DOHH2 (cell line): ENCODE measurements at regions not wholly inside any gene's neighbourhood (a gene's known extent, or its start where the extent isn't known, plus 50 kb on each side); places are given as distances from the start of the nearest gene placed in this dataset.
"Not testable (repeated sequence)": the region's sequence is repeated elsewhere in the genome, so short reads cannot be mapped to it uniquely, and the experiment has no call there.

Experiments
- H3F3A ChIP-seq: fragments of 200-600 bp; sonication (generic), shearing (Covaris generic); 2 replicates; pipeline ENCODE4 v1.6.0; 2016; ENCODE audit warnings: antibody characterized with exemption, mild to moderate bottlenecking; ENCODE audit not compliant: control insufficient read depth, insufficient read depth
- H3K27ac ChIP-seq: fragments of 200-600 bp; sonication (generic); 2 replicates; pipeline ENCODE4 v1.5.1; 2014; ENCODE audit warnings: low read depth, mild to moderate bottlenecking, low read length, moderate library complexity
- H3K27me3 ChIP-seq: fragments of 200-600 bp; sonication (generic); 2 replicates; pipeline ENCODE4 v1.6.1; 2014; ENCODE audit warnings: mild to moderate bottlenecking, low read length, mixed read lengths; ENCODE audit not compliant: control insufficient read depth
- H3K36me3 ChIP-seq: fragments of 200-600 bp; sonication (generic); 2 replicates; pipeline ENCODE4 v1.6.1; 2014; ENCODE audit warnings: mild to moderate bottlenecking, low read length, moderate library complexity, mixed read lengths; ENCODE audit not compliant: control insufficient read depth
- H3K4me1 ChIP-seq: fragments of 200-600 bp; sonication (generic); 2 replicates; pipeline ENCODE4 v1.6.1; 2014; ENCODE audit warnings: mild to moderate bottlenecking, low read length, mixed read lengths; ENCODE audit not compliant: control insufficient read depth
- H3K4me2 ChIP-seq: fragments of 200-600 bp; sonication (generic); 2 replicates; pipeline ENCODE4 v1.6.0; 2014; ENCODE audit warnings: mild to moderate bottlenecking, low read length, moderate library complexity
- H3K4me3 ChIP-seq: fragments of 200-600 bp; sonication (generic); 2 replicates; pipeline ENCODE4 v1.5.1; 2014; ENCODE audit warnings: mild to moderate bottlenecking, low read length, mixed read lengths
- H3K79me2 ChIP-seq: fragments of 200-600 bp; sonication (generic); 2 replicates; pipeline ENCODE4 v1.6.1; 2014; ENCODE audit warnings: mild to moderate bottlenecking, low read length, mixed read lengths; ENCODE audit not compliant: control insufficient read depth
- H3K9me2 ChIP-seq: fragments of 200-600 bp; sonication (generic); replicated peaks from 2 replicates; pipeline ENCODE4 v1.6.1; 2014; ENCODE audit warnings: mild to moderate bottlenecking, low read length, mixed read lengths; ENCODE audit not compliant: control insufficient read depth
- H3K9me3 ChIP-seq: fragments of 200-600 bp; sonication (generic); 2 replicates; pipeline ENCODE4 v1.6.1; 2014; ENCODE audit warnings: antibody characterized with exemption, low read length, mixed read lengths; ENCODE audit not compliant: control insufficient read depth, insufficient read depth
- H4K20me1 ChIP-seq: fragments of 200-600 bp; sonication (generic); 2 replicates; pipeline ENCODE4 v1.6.0; 2014; ENCODE audit warnings: low read depth, mild to moderate bottlenecking, antibody characterized with exemption, low read length, moderate library complexity; ENCODE audit not compliant: control insufficient read depth, insufficient read depth
- EZH2phosphoT487 ChIP-seq: fragments of 200-600 bp; sonication (generic); IDR thresholded peaks from 2 replicates; pipeline ENCODE4 v1.6.1; 2017; ENCODE audit warnings: borderline replicate concordance, mild to moderate bottlenecking, antibody characterized with exemption, low read length, moderate library complexity, mixed read lengths
- TF ChIP-seq, protein P1 (sequence below): fragments of 200-600 bp; sonication (generic); IDR thresholded peaks from one replicate; pipeline ENCODE4 v1.5.1; 2014; ENCODE audit warnings: antibody characterized with exemption, mild to moderate bottlenecking, low read depth, low read length; ENCODE audit not compliant: poor library complexity, severe bottlenecking

GRCh38 chr10:52949899-52950298 is 177.3 kb upstream of the MBL2 start:
- H3K9me3 ChIP-seq: no peaks in the 10 kb centered on the region
- H4K20me1 ChIP-seq: no peaks in the 10 kb centered on the region
- TF ChIP-seq, protein P1, sequence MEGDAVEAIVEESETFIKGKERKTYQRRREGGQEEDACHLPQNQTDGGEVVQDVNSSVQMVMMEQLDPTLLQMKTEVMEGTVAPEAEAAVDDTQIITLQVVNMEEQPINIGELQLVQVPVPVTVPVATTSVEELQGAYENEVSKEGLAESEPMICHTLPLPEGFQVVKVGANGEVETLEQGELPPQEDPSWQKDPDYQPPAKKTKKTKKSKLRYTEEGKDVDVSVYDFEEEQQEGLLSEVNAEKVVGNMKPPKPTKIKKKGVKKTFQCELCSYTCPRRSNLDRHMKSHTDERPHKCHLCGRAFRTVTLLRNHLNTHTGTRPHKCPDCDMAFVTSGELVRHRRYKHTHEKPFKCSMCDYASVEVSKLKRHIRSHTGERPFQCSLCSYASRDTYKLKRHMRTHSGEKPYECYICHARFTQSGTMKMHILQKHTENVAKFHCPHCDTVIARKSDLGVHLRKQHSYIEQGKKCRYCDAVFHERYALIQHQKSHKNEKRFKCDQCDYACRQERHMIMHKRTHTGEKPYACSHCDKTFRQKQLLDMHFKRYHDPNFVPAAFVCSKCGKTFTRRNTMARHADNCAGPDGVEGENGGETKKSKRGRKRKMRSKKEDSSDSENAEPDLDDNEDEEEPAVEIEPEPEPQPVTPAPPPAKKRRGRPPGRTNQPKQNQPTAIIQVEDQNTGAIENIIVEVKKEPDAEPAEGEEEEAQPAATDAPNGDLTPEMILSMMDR: no peak
- TF ChIP-seq EZH2phosphoT487: no peak
- no peaks in the 10 kb centered on the region for H3F3A ChIP-seq
- H3K9me2 ChIP-seq: no peaks in the 10 kb centered on the region
- no peak overlapping the region for H3K4me2 ChIP-seq
- no peaks in the 10 kb centered on the region for H3K36me3 ChIP-seq
- H3K4me1 ChIP-seq: no peaks in the 10 kb centered on the region
- no peaks in the 10 kb centered on the region for H3K79me2 ChIP-seq
- no peaks in the 10 kb centered on the region for H3K27me3 ChIP-seq
- H3K4me3 ChIP-seq: no peak overlapping the region
- H3K27ac ChIP-seq: no peak overlapping the region

GRCh38 chr10:52946486-52946885 is 173.9 kb upstream of the MBL2 start:
- Histone ChIP-seq H3K4me3 (no peak overlapping the region), H3K79me2 (no peaks in the 10 kb centered on the region), H3K9me3 (no peaks in the 10 kb centered on the region), H4K20me1 (no peaks in the 10 kb centered on the region), H3F3A (no peaks in the 10 kb centered on the region), H3K9me2 (no peaks in the 10 kb centered on the region), H3K27ac (no peak overlapping the region), H3K4me2 (no peak overlapping the region), H3K4me1 (no peaks in the 10 kb centered on the region), H3K36me3 (no peaks in the 10 kb centered on the region), H3K27me3 (no peaks in the 10 kb centered on the region)
- no peak for TF ChIP-seq EZH2phosphoT487
- TF ChIP-seq, protein P1: no peak

GRCh38 chr10:52945521-52945920 is 172.9 kb upstream of the MBL2 start:
- not testable (repeated sequence) for H3K27me3 ChIP-seq, H3K4me1 ChIP-seq, H3K9me3 ChIP-seq, H4K20me1 ChIP-seq, H3K27ac ChIP-seq, H3K36me3 ChIP-seq, H3K9me2 ChIP-seq, H3K4me2 ChIP-seq, H3K79me2 ChIP-seq, H3K4me3 ChIP-seq, H3F3A ChIP-seq

GRCh38 chr10:52940921-52941320 is 168.3 kb upstream of the MBL2 start:
- TF ChIP-seq EZH2phosphoT487: no peak
- TF ChIP-seq, protein P1: no peak
- H3K4me1 ChIP-seq: no peaks in the 10 kb centered on the region
- H3F3A ChIP-seq: no peaks in the 10 kb centered on the region
- no peaks in the 10 kb centered on the region for H3K9me3 ChIP-seq
- no peaks in the 10 kb centered on the region for H3K79me2 ChIP-seq
- no peak overlapping the region for H3K4me2 ChIP-seq
- no peaks in the 10 kb centered on the region for H3K36me3 ChIP-seq
- no peaks in the 10 kb centered on the region for H4K20me1 ChIP-seq
- no peaks in the 10 kb centered on the region for H3K9me2 ChIP-seq
- H3K27ac ChIP-seq: no peak overlapping the region
- no peak overlapping the region for H3K4me3 ChIP-seq
- no peaks in the 10 kb centered on the region for H3K27me3 ChIP-seq
